ENCODE measurements at regions not wholly inside any gene's neighbourhood (a gene's known extent, or its start where the extent isn't known, plus 50 kb on each side); places are given as distances from the start of the nearest gene placed in this dataset.

DNA sequence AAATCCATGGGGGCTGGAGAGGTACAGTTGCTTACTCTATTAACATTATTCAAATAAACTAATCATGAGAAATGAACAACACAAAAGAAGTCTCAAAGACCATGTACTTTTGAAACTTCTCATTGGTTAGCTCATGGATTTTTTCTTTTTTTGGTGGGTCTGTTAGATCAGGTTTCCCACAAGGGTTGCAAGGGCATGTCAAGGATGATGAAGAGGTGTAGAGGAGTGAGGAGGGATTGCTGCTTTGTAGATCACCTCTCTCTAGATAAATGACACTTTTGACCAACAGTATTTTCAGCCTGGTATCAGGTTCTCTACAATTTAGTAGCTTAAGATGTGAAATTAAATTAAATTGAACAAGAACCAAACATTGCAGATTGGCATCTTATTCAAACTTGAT is 417.9 kb upstream of the AGA start:
- Histone ChIP-seq H3K27ac (ENCODE audit: insufficient read depth, low read length) (no peak overlapping the region), H2AFZ (replicated peaks; ENCODE audit: low read length, poor library complexity) (no peak overlapping the region), H2BK5ac (ENCODE audit: low read depth, low read length, poor library complexity, severe bottlenecking) (no peak overlapping the region), H4K20me1 (ENCODE audit: insufficient read depth, low read length) (no peaks in the 10 kb centered on the region), H2AK5ac (ENCODE audit: low read depth, low read length) (no peak overlapping the region), H2BK20ac (ENCODE audit: low read depth, low read length) (no peak overlapping the region), H3K56ac (ENCODE audit: extremely low read depth, insufficient read depth, low read length) (no peak overlapping the region), H2AK9ac (replicated peaks; ENCODE audit: low read depth, low read length, poor library complexity) (no peak overlapping the region), H3K23ac (ENCODE audit: low read depth, low read length) (no peak overlapping the region), H3K4ac (ENCODE audit: low read depth, low read length) (no peak overlapping the region), H3K79me1 (ENCODE audit: low read depth in 1 of 2, low read length in 2 of 2) (no peaks in the 10 kb centered on the region), H3K4me3 (ENCODE audit: insufficient read depth, low read depth, low read length) (no peak overlapping the region), H3K4me2 (ENCODE audit: low read depth, low read length) (no peak overlapping the region), H2BK120ac (ENCODE audit: low read depth, low read length) (no peak overlapping the region), H3K18ac (ENCODE audit: low read depth, low read length) (no peak overlapping the region), H2BK15ac (ENCODE audit: low read depth, low read length) (no peak overlapping the region), H3K36me3 (ENCODE audit: control insufficient read depth, insufficient read depth, low read length) (no peaks in the 10 kb centered on the region), H4K91ac (ENCODE audit: insufficient read depth, low read depth, low read length) (no peak overlapping the region), H3K9ac (ENCODE audit: low read depth, low read length) (no peak overlapping the region), H4K8ac (ENCODE audit: low read depth in 2 of 2, low read length in 2 of 2) (no peak overlapping the region), H3K27me3 (ENCODE audit: control insufficient read depth, insufficient read depth, low read length) (no peaks in the 10 kb centered on the region), H3K4me1 (ENCODE audit: control insufficient read depth, insufficient read depth, low read length) (no peaks in the 10 kb centered on the region), H3K14ac (replicated peaks; ENCODE audit: low read depth, low read length) (no peak overlapping the region), H3K9me1 (ENCODE audit: insufficient read depth, low read length) (no peaks in the 10 kb centered on the region), H4K5ac (ENCODE audit: low read depth, low read length) (no peak overlapping the region), H3K9me3 (ENCODE audit: control insufficient read depth, insufficient read depth, low read length) (no peaks in the 10 kb centered on the region)
- ChIA-PET CTCF (no interaction called here), POLR2A (ENCODE audit: unreplicated experiment) (no interaction called here)
- intact Hi-C loops (cut with micrococcal nuclease) (no loop called here), in situ Hi-C loops (cut with MboI; ENCODE audit: low sequenced_read_pairs) (no loop called here), dilution Hi-C loops (cut with HindIII; ENCODE audit: low sequenced_read_pairs, unreplicated experiment) (no loop called here)
- ATAC-seq (ENCODE audit: low read depth) (no peak), DNase-seq (no peak)
- no peak for TF ChIP-seq SMC3 (IDR thresholded peaks at IDR 0.05; ENCODE audit: low read depth, low read length)
- no peak for TF ChIP-seq POLR2A (IDR thresholded peaks at IDR 0.05; ENCODE audit: low read depth, low read length)
- no peak for TF ChIP-seq CHD1 (IDR thresholded peaks at IDR 0.05; ENCODE audit: low read depth, low read length)
- TF ChIP-seq RAD21 (IDR thresholded peaks at IDR 0.05; ENCODE audit: low read length): no peak
- TF ChIP-seq MAZ (IDR thresholded peaks at IDR 0.05; ENCODE audit: borderline replicate concordance, low read depth, low read length): no peak
- TF ChIP-seq, protein P1, sequence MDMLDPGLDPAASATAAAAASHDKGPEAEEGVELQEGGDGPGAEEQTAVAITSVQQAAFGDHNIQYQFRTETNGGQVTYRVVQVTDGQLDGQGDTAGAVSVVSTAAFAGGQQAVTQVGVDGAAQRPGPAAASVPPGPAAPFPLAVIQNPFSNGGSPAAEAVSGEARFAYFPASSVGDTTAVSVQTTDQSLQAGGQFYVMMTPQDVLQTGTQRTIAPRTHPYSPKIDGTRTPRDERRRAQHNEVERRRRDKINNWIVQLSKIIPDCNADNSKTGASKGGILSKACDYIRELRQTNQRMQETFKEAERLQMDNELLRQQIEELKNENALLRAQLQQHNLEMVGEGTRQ (IDR thresholded peaks at IDR 0.05; ENCODE audit: low read depth, low read length): no peak
- no peak for TF ChIP-seq CEBPB (IDR thresholded peaks at IDR 0.05; ENCODE audit: low read depth, low read length)
- BruUV-seq (replicated peaks): no TSS peak

Data from IMR-90 (cell line).